GM19328 (cell line): ENCODE measurements at regions not wholly inside any gene's neighbourhood (a gene's known extent, or its start where the extent isn't known, plus 50 kb on each side); places are given as distances from the start of the nearest gene placed in this dataset.
"Not testable (repeated sequence)": the region's sequence is repeated elsewhere in the genome, so short reads cannot be mapped to it uniquely, and the experiment has no call there.

Experiments
- ATAC-seq: cut with Tn5 transposase; IDR thresholded peaks from one replicate; pipeline ENCODE4 v1.9.1; 2021; ENCODE audit warnings: mild to moderate bottlenecking, moderate library complexity; ENCODE audit not compliant: unreplicated experiment

- no peak for ATAC-seq
Measured at GRCh38 chr12:84075991-84076390, 836.6 kb downstream of the SLC6A15 start.

- ATAC-seq = no peak
Measured at GRCh38 chr12:84073401-84073800, 839.2 kb downstream of the SLC6A15 start.

- no peak for ATAC-seq
Measured at GRCh38 chr12:84072961-84073360, 839.6 kb downstream of the SLC6A15 start.

- ATAC-seq = no peak
Measured at GRCh38 chr12:84070292-84070691, 842.3 kb downstream of the SLC6A15 start.

- ATAC-seq = no peak
Measured at GRCh38 chr12:84069699-84070098, 842.9 kb downstream of the SLC6A15 start.

GRCh38 chr12:84069198-84069597 is 843.4 kb downstream of the SLC6A15 start:
- ATAC-seq = no peak

- ATAC-seq = no peak
Measured at GRCh38 chr12:84058136-84058535, 854.5 kb downstream of the SLC6A15 start.

GRCh38 chr12:84054811-84055210 is 857.8 kb downstream of the SLC6A15 start:
- no peak for ATAC-seq

GRCh38 chr12:84047881-84048280 is 864.7 kb downstream of the SLC6A15 start:
- no peak for ATAC-seq

- ATAC-seq = no peak
Measured at GRCh38 chr12:84046859-84047258, 865.7 kb downstream of the SLC6A15 start.

- no peak for ATAC-seq
Measured at GRCh38 chr12:84043355-84043754, 869.2 kb downstream of the SLC6A15 start.

- ATAC-seq = no peak
Measured at GRCh38 chr12:84038242-84038641, 874.4 kb downstream of the SLC6A15 start.

GRCh38 chr12:84036912-84037311 is 875.7 kb downstream of the SLC6A15 start:
- no peak for ATAC-seq

GRCh38 chr12:84035766-84036165 is 876.8 kb downstream of the SLC6A15 start:
- no peak for ATAC-seq

GRCh38 chr12:84034871-84035270 is 877.7 kb downstream of the SLC6A15 start:
- no peak for ATAC-seq

- ATAC-seq = no peak
Measured at GRCh38 chr12:84033162-84033561, 879.4 kb downstream of the SLC6A15 start.

GRCh38 chr12:84018556-84019179 is 893.9 kb downstream of the SLC6A15 start:
- ATAC-seq = not testable (repeated sequence)

GRCh38 chr12:84016956-84017355 is 895.6 kb downstream of the SLC6A15 start:
- ATAC-seq = no peak

GRCh38 chr12:83997423-83997822 is 915.2 kb downstream of the SLC6A15 start:
- no peak for ATAC-seq

- no peak for ATAC-seq
Measured at GRCh38 chr12:83996671-83997070, 915.9 kb downstream of the SLC6A15 start.

GRCh38 chr12:83985084-83985483 is 927.5 kb downstream of the SLC6A15 start:
- no peak for ATAC-seq

- no peak for ATAC-seq
Measured at GRCh38 chr12:83980398-83980797, 932.2 kb downstream of the SLC6A15 start.

GRCh38 chr12:83979785-83980184 is 932.8 kb downstream of the SLC6A15 start:
- no peak for ATAC-seq
